OCI-LY7 (cell line): ENCODE measurements at regions not wholly inside any gene's neighbourhood (a gene's known extent, or its start where the extent isn't known, plus 50 kb on each side); places are given as distances from the start of the nearest gene placed in this dataset.

Source experiments
- BruUV-seq: library from RNA; stranded (reverse); fragments of 400-500 nt; replicated peaks from 2 replicates; lab custom pipeline; 2021; lab: Mats Ljungman, UMichigan
- CTCF ChIA-PET: fragments of 300-600 bp; sonication (Branson Sonifier 250); formaldehyde crosslinking; loops from one replicate; lab custom pipeline; 2022; ENCODE audit warnings: antibody characterized with exemption; ENCODE audit not compliant: unreplicated experiment; lab: Charles Lee
- POLR2A ChIA-PET: fragments of 300-600 bp; sonication (Branson Sonifier 250); formaldehyde crosslinking; loops from one replicate; lab custom pipeline; 2022; ENCODE audit warnings: antibody characterized with exemption; lab: Charles Lee
- DNase-seq: peaks from one replicate; pipeline ENCODE4 v3.0.0-alpha.2; 2015; ENCODE audit warnings: low spot score
- H2AFZ ChIP-seq: fragments of 200-600 bp; sonication (generic), shearing (Covaris generic); 2 replicates; pipeline ENCODE4 v1.6.1; 2014; ENCODE audit warnings: mild to moderate bottlenecking, antibody characterized with exemption, low read length, moderate library complexity
- H3K27ac ChIP-seq: fragments of 200-600 bp; sonication (generic); 2 replicates; pipeline ENCODE4 v1.5.1; 2014; ENCODE audit warnings: mixed run types, low read depth, mild to moderate bottlenecking, moderate library complexity, low read length, inconsistent platforms; ENCODE audit not compliant: poor library complexity, severe bottlenecking
- H3K36me3 ChIP-seq: fragments of 200-600 bp; sonication (generic); 2 replicates; pipeline ENCODE4 v1.6.1; 2014; ENCODE audit warnings: mild to moderate bottlenecking, antibody characterized with exemption, low read length, moderate library complexity, mixed read lengths; ENCODE audit not compliant: insufficient read depth
- H3K4me1 ChIP-seq: fragments of 200-600 bp; sonication (generic); 2 replicates; pipeline ENCODE4 v1.5.1; 2014; ENCODE audit warnings: mild to moderate bottlenecking, low read length; ENCODE audit not compliant: insufficient read depth, poor library complexity, severe bottlenecking
- H3K4me2 ChIP-seq: fragments of 200-600 bp; sonication (generic); 2 replicates; pipeline ENCODE4 v1.6.1; 2014; ENCODE audit warnings: mild to moderate bottlenecking, low read length
- H3K4me3 ChIP-seq: fragments of 200-600 bp; sonication (generic); 2 replicates; pipeline ENCODE4 v1.5.1; 2014; ENCODE audit warnings: mild to moderate bottlenecking, low read depth, low read length; ENCODE audit not compliant: poor library complexity, severe bottlenecking
- H3K79me2 ChIP-seq: fragments of 200-600 bp; sonication (generic); 2 replicates; pipeline ENCODE4 v1.6.1; 2016; ENCODE audit warnings: low read depth, mild to moderate bottlenecking, low read length, moderate library complexity, mixed read lengths; ENCODE audit not compliant: insufficient read depth
- H3K9me2 ChIP-seq: fragments of 200-600 bp; sonication (generic); 2 replicates; pipeline ENCODE4 v1.6.1; 2016; ENCODE audit warnings: mild to moderate bottlenecking, low read length, mixed read lengths; ENCODE audit not compliant: insufficient read depth
- H3K9me3 ChIP-seq: fragments of 200-600 bp; sonication (generic); 2 replicates; pipeline ENCODE4 v1.6.1; 2014; ENCODE audit warnings: mild to moderate bottlenecking, mixed run types, low read length, mixed read lengths
- H4K20me1 ChIP-seq: fragments of 200-600 bp; sonication (generic); 2 replicates; pipeline ENCODE4 v1.6.1; 2014; ENCODE audit warnings: mild to moderate bottlenecking, antibody characterized with exemption, low read length, moderate library complexity, mixed read lengths; ENCODE audit not compliant: insufficient read depth
- CTCF ChIP-seq: fragments of 200-600 bp; sonication (generic); conservative IDR thresholded peaks from 2 replicates; pipeline ENCODE4 v1.5.1; 2014; ENCODE audit warnings: mild to moderate bottlenecking, antibody characterized with exemption, low read length, moderate library complexity, mixed read lengths
- EZH2phosphoT487 ChIP-seq: fragments of 200-600 bp; sonication (generic); IDR thresholded peaks from 2 replicates; pipeline ENCODE4 v1.6.1; 2018; ENCODE audit warnings: low read depth, borderline replicate concordance, mild to moderate bottlenecking, mixed run types, antibody characterized with exemption, low read length, moderate library complexity, mixed read lengths
- intact Hi-C: fragments of 100-400 bp; cut with micrococcal nuclease; formaldehyde crosslinking; loops from one replicate; pipeline ENCODE4 v1.10.0; 2022; ENCODE audit not compliant: unreplicated experiment

GRCh38 chr16:54696970-54697369 is 233.7 kb upstream of the IRX5 start:
- Histone ChIP-seq H3K4me1 (no peaks in the 10 kb centered on the region), H3K9me3 (no peaks in the 10 kb centered on the region), H2AFZ (no peak overlapping the region), H3K36me3 (no peaks in the 10 kb centered on the region), H3K4me2 (no peak overlapping the region), H3K79me2 (no peaks in the 10 kb centered on the region), H3K9me2 (no peaks in the 10 kb centered on the region), H3K4me3 (no peak overlapping the region), H4K20me1 (no peaks in the 10 kb centered on the region), H3K27ac (no peak overlapping the region)
- BruUV-seq = no TSS peak
- intact Hi-C loops = no loop called here
- DNase-seq = no peak
- no peak for TF ChIP-seq EZH2phosphoT487
- no peak for TF ChIP-seq CTCF
- ChIA-PET POLR2A (no interaction called here), CTCF (no interaction called here)

GRCh38 chr16:54696522-54696921 is 234.1 kb upstream of the IRX5 start:
- no peak overlapping the region for H3K4me3 ChIP-seq
- POLR2A ChIA-PET = no interaction called here

GRCh38 chr16:54694651-54695050 is 236.0 kb upstream of the IRX5 start:
- ChIA-PET POLR2A (no interaction called here), CTCF (no interaction called here)
- Histone ChIP-seq H3K4me3 (no peak overlapping the region), H3K79me2 (no peaks in the 10 kb centered on the region), H3K36me3 (no peaks in the 10 kb centered on the region), H2AFZ (no peak overlapping the region), H3K4me2 (no peak overlapping the region), H3K4me1 (no peaks in the 10 kb centered on the region), H3K27ac (no peak overlapping the region), H3K9me3 (no peaks in the 10 kb centered on the region), H3K9me2 (no peaks in the 10 kb centered on the region), H4K20me1 (no peaks in the 10 kb centered on the region)
- BruUV-seq = no TSS peak
- DNase-seq = no peak
- TF ChIP-seq CTCF = no peak
- no peak for TF ChIP-seq EZH2phosphoT487
- intact Hi-C loops = no loop called here

More at GRCh38 chr16:54696522-54696921, 234.1 kb upstream of the IRX5 start:
- H3K36me3 ChIP-seq = no peaks in the 10 kb centered on the region
- no TSS peak for BruUV-seq
- CTCF ChIA-PET = no interaction called here
- no peak overlapping the region for H2AFZ ChIP-seq
- H3K4me2 ChIP-seq = no peak overlapping the region
- no peaks in the 10 kb centered on the region for H3K9me2 ChIP-seq
- no peaks in the 10 kb centered on the region for H3K4me1 ChIP-seq
- no peak for DNase-seq
- H3K9me3 ChIP-seq = no peaks in the 10 kb centered on the region
- H3K79me2 ChIP-seq = no peaks in the 10 kb centered on the region
- TF ChIP-seq CTCF (no peak), EZH2phosphoT487 (no peak)
- no peaks in the 10 kb centered on the region for H4K20me1 ChIP-seq
- H3K27ac ChIP-seq = no peak overlapping the region
- intact Hi-C loops = no loop called here
